Endothelial cell of umbilical vein (primary cell): ENCODE measurements at regions not wholly inside any gene's neighbourhood (a gene's known extent, or its start where the extent isn't known, plus 50 kb on each side); places are given as distances from the start of the nearest gene placed in this dataset.

Experiments used
- CTCF ChIP-seq, 2 donors: IDR thresholded peaks; 1 replicate in 1 of 2; 2 replicates in 1 of 2; pipeline ENCODE4 v1.5.1; 2011; ENCODE audit warnings: low read length in 2 of 2, mild to moderate bottlenecking in 2 of 2, moderate library complexity in 2 of 2, control low read depth in 1 of 2, inconsistent platforms in 1 of 2, low read depth in 1 of 2; ENCODE audit not compliant: insufficient read depth in 1 of 2; ENCODE audit errors: extremely low read depth in 1 of 2
- EZH2 ChIP-seq: IDR thresholded peaks from 2 replicates; pipeline ENCODE4 v1.6.1; 2012; ENCODE audit warnings: borderline replicate concordance, low read depth, mild to moderate bottlenecking, moderate library complexity, low read length, inconsistent platforms; ENCODE audit not compliant: severe bottlenecking
- FOS ChIP-seq: IDR thresholded peaks from 2 replicates; pipeline ENCODE4 v1.6.1; 2011; ENCODE audit warnings: mild to moderate bottlenecking, low read length, moderate library complexity, borderline replicate concordance; ENCODE audit not compliant: insufficient read depth
- POLR2AphosphoS5 ChIP-seq: IDR thresholded peaks from 2 replicates; pipeline ENCODE4 v1.6.1; 2012; ENCODE audit warnings: low read depth, mild to moderate bottlenecking, control low read depth, low read length, moderate library complexity; ENCODE audit not compliant: insufficient read depth

GRCh38 chr10:58457761-58458616 lies 54.7 kb upstream of the BICC1 start:
- TF ChIP-seq FOS (no peak), CTCF (IDR thresholded peaks at IDR 0.05; ENCODE audit: extremely low read depth in 1 of 2, insufficient read depth in 1 of 2, low read depth in 1 of 2, low read length in 2 of 2) (no peak), EZH2 (no peak), POLR2AphosphoS5 (no peak)
